ENCODE measurements at regions not wholly inside any gene's neighbourhood (a gene's known extent, or its start where the extent isn't known, plus 50 kb on each side); places are given as distances from the start of the nearest gene placed in this dataset.

- TF ChIP-seq CTCF (IDR thresholded peaks at IDR 0.05; ENCODE audit: insufficient read depth, low read length) (no peak), POLR2AphosphoS5 (IDR thresholded peaks at IDR 0.05; ENCODE audit: low read depth) (no peak), REST (IDR thresholded peaks at IDR 0.05; ENCODE audit: insufficient replicate concordance, low read depth) (no peak), GABPA (IDR thresholded peaks at IDR 0.05; ENCODE audit: low read depth) (no peak), SPI1 (IDR thresholded peaks at IDR 0.05; ENCODE audit: borderline replicate concordance, low read depth) (no peak)
These were observed 164.0 kb downstream of the TSHZ3 start for GRCh38 chr19:31185261-31185660.
